GOT3 (cell line): ENCODE measurements at regions not wholly inside any gene's neighbourhood (a gene's known extent, or its start where the extent isn't known, plus 50 kb on each side); places are given as distances from the start of the nearest gene placed in this dataset.

ENCODE experiments used
- DNase-seq: peaks from one replicate; lab custom pipeline; 2025; ENCODE audit warnings: mixed read lengths; lab: John Stamatoyannopoulos, UW

DNA sequence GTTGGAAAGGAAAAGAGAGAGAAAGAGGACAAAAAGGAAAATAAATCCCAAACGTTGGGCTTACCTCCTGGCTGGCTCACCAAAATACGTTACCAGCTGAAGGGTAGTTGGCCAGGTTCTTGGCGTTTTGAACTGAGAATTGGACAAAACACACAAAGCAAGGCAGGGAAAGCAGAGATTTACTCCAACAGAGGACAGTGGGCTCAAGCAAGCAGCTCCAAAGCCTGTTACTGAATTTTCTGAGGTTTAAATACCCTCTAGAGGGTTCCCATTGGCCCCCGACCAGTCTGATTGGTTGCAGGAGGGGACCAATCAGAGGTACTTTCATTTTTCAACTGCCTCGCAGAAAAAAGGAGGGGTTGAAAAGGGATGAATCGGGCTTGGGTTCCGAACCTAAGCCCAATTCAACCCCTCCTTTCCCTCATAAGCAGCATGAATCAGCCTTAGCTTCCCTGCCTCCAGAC lies 55.6 kb upstream of the ALOX12 start:
- peak; percentile 17 for DNase-seq

- DNase-seq: no peak
Measured at GRCh38 chr17:6941989-6942388, 53.9 kb upstream of the ALOX12 start.

DNA sequence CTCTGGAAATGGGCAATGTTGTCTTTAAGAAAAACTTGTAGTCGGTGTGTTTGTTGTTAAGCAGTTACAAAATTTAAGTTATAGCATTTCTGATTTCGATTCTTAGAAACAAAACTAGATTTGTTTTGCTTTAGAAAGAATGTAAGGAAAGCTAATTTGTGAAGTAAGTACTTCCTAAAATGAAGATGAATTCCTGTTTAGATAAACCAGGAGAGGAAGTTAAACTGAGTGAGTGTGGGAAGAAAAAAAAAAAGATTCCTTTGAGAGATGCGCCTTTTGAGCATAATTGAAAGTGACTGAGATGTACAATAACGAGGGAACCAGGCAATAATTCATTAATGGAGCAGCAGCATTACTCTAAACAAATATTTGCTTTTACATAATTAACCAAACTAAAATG lies 52.4 kb upstream of the ALOX12 start:
- no peak for DNase-seq
